HepG2 (cell line): ENCODE measurements at regions not wholly inside any gene's neighbourhood (a gene's known extent, or its start where the extent isn't known, plus 50 kb on each side); places are given as distances from the start of the nearest gene placed in this dataset.

Experiments
- ATAC-seq: fragments of 200-7000 bp; cut with Tn5 transposase; 3 replicates; pipeline ENCODE4 v1.9.1; 2020; ENCODE audit warnings: mild to moderate bottlenecking, moderate library complexity
- BruUV-seq: library from RNA; stranded (reverse); fragments of 400-500 nt; replicated peaks from 2 replicates; lab custom pipeline; 2021; lab: Mats Ljungman, UMichigan
- CTCF ChIA-PET: fragments of 300-600 bp; formaldehyde crosslinking; extraction: SDS; loops from one replicate; lab custom pipeline; 2021; ENCODE audit warnings: low total read pairs, inconsistent platforms, low intra/inter-chr PET ratio; lab: Yijun Ruan, JAX
- POLR2A ChIA-PET: fragments of 350-600 bp; sonication (Branson Sonifier 250); formaldehyde crosslinking; loops from one replicate; lab custom pipeline; 2020; ENCODE audit warnings: antibody characterized with exemption, inconsistent platforms; lab: Yijun Ruan, JAX
- DNase-seq: peaks from one replicate; pipeline ENCODE4 v3.0.0-alpha.2; 2015; ENCODE audit warnings: low spot score
- FAIRE-seq: peaks from 3 replicates; lab custom pipeline; 2011; peaks lifted over from hg19 to GRCh38; lab: Jason Lieb, UNC
- H2AFZ ChIP-seq: one replicate; pipeline ENCODE4 v1.6.1; 2011; ENCODE audit warnings: low read length, inconsistent platforms
- H3K27ac ChIP-seq: fragments of 300-600 bp; 3 replicates; pipeline ENCODE4 v1.8.0; 2011; ENCODE audit warnings: mixed run types, mild to moderate bottlenecking, mixed read lengths, low read length, inconsistent platforms; ENCODE audit not compliant: insufficient read depth; ENCODE audit errors: extremely low read length
- H3K27me3 ChIP-seq, 2 experiments: fragments of 200-600 bp in 1 of 2; 2 replicates in 1 of 2; 3 replicates in 1 of 2; pipeline versions ENCODE4 v1.6.0 to v1.8.0; 2011; ENCODE audit warnings: low read length in 2 of 2, mild to moderate bottlenecking in 2 of 2, moderate library complexity in 2 of 2, inconsistent platforms in 1 of 2; ENCODE audit not compliant: insufficient read depth in 2 of 2, control insufficient read depth in 1 of 2
- H3K36me3 ChIP-seq, 2 experiments: fragments of 200-600 bp in 1 of 2; replicated peaks in 1 of 2; 2 replicates in 1 of 2; 3 replicates in 1 of 2; pipeline versions ENCODE4 v1.5.1 to v1.8.0; 2011; ENCODE audit warnings: low read length in 2 of 2, inconsistent platforms in 1 of 2; ENCODE audit not compliant: insufficient read depth in 2 of 2, control insufficient read depth in 1 of 2
- H3K4me1 ChIP-seq: 2 replicates; pipeline ENCODE4 v1.5.1; 2012; ENCODE audit warnings: low read length, inconsistent platforms; ENCODE audit not compliant: insufficient read depth
- H3K4me2 ChIP-seq: 2 replicates; pipeline ENCODE4 v1.6.0; 2011; ENCODE audit warnings: low read depth, low read length, inconsistent platforms
- H3K4me3 ChIP-seq, 3 experiments: fragments of 200-600 bp in 1 of 3; sonication (generic), shearing (Covaris generic) in 1 of 3; replicated peaks in 1 of 3; 2 replicates each; pipeline ENCODE4 v1.5.1; 2011 to 2016; ENCODE audit warnings: low read length in 3 of 3, inconsistent platforms in 2 of 3, low read depth in 2 of 3, mild to moderate bottlenecking in 2 of 3, control low read depth in 1 of 3, mixed read lengths in 1 of 3; ENCODE audit not compliant: insufficient read depth in 1 of 3
- H3K79me2 ChIP-seq: one replicate; pipeline ENCODE4 v1.6.1; 2011; ENCODE audit warnings: low read length, inconsistent platforms; ENCODE audit not compliant: insufficient read depth
- H3K9ac ChIP-seq: 2 replicates; pipeline ENCODE4 v1.6.0; 2011; ENCODE audit warnings: mild to moderate bottlenecking, low read depth, low read length, inconsistent platforms; ENCODE audit not compliant: insufficient read depth
- H3K9me3 ChIP-seq: 2 replicates; pipeline ENCODE4 v1.5.1; 2012; ENCODE audit warnings: mild to moderate bottlenecking, low read length
- H4K20me1 ChIP-seq: 2 replicates; pipeline ENCODE4 v1.6.0; 2011; ENCODE audit warnings: inconsistent platforms, mild to moderate bottlenecking, low read length, moderate library complexity; ENCODE audit not compliant: insufficient read depth
- BRF2 ChIP-seq: sonication (generic); formaldehyde crosslinking; IDR thresholded peaks from 2 replicates; pipeline ENCODE4 v1.8.1; 2022; ENCODE audit warnings: mild to moderate bottlenecking, missing genetic modification reagents
- HMG20B ChIP-seq: conservative IDR thresholded peaks from 2 replicates; pipeline ENCODE4 v1.6.1; 2016; ENCODE audit warnings: missing genetic modification reagents, missing compliant biosample characterization
- MATR3 ChIP-seq: sonication (generic); formaldehyde crosslinking; IDR thresholded peaks from 2 replicates; pipeline ENCODE4 v1.4.0; 2020; ENCODE audit warnings: missing genetic modification reagents
- U2AF2 ChIP-seq: fragments of 200-400 bp; formaldehyde crosslinking; IDR thresholded peaks from 2 replicates; pipeline ENCODE4 v1.6.1; 2017; ENCODE audit warnings: low read depth, mild to moderate bottlenecking, low read length
- ZBTB20 ChIP-seq: sonication (generic); formaldehyde crosslinking; IDR thresholded peaks from 2 replicates; pipeline ENCODE4 v1.8.1; 2023; ENCODE audit warnings: missing genetic modification reagents, low read depth, mild to moderate bottlenecking, borderline replicate concordance
- ZNF235 ChIP-seq: sonication (generic); formaldehyde crosslinking; IDR thresholded peaks from 2 replicates; pipeline ENCODE4 v1.8.1; 2023; ENCODE audit warnings: mild to moderate bottlenecking, missing genetic modification reagents, borderline replicate concordance
- ZNF264 ChIP-seq: sonication (generic); formaldehyde crosslinking; IDR thresholded peaks from 2 replicates; pipeline ENCODE4 v1.4.0; 2020; ENCODE audit warnings: missing genetic modification reagents
- ZNF616 ChIP-seq: sonication (generic); formaldehyde crosslinking; IDR thresholded peaks from 2 replicates; pipeline ENCODE4 v1.5.0; 2020; ENCODE audit warnings: low read depth, mild to moderate bottlenecking, missing genetic modification reagents
- ZNF747 ChIP-seq: sonication (generic); formaldehyde crosslinking; IDR thresholded peaks from 2 replicates; pipeline ENCODE4 v1.8.1; 2023; ENCODE audit warnings: missing genetic modification reagents, mild to moderate bottlenecking, borderline replicate concordance
- ZNF792 ChIP-seq: IDR thresholded peaks from 2 replicates; pipeline ENCODE4 v1.6.1; 2016
- WGBS: methylation state at CpG from one replicate; pipeline ENCODE4 v1.1.6; 2017; ENCODE audit warnings: low lambda C conversion rate; 5-methylcytosine and 5-hydroxymethylcytosine counted together
- in situ Hi-C: cut with HindIII; loops from 2 replicates; pipeline ENCODE4 v1.10.0; 2017; ENCODE audit warnings: low pct_unique_long_range_greater_than_20kb; ENCODE audit not compliant: extremely low pct_ligation_motif_present
- intact Hi-C: fragments of 100-400 bp; cut with micrococcal nuclease; formaldehyde crosslinking; loops from one replicate; pipeline ENCODE4 v1.10.0; 2022; ENCODE audit not compliant: unreplicated experiment
- TF ChIP-seq, protein P1 (sequence below): sonication (generic); formaldehyde crosslinking; IDR thresholded peaks from 2 replicates; pipeline ENCODE4 v1.4.0; 2020; ENCODE audit warnings: missing genetic modification reagents
- TF ChIP-seq, protein P2 (sequence below): sonication (generic); formaldehyde crosslinking; IDR thresholded peaks from 2 replicates; pipeline ENCODE4 v1.4.0; 2020; ENCODE audit warnings: mild to moderate bottlenecking, missing genetic modification reagents
- TF ChIP-seq, protein P3 (sequence below): sonication (generic); formaldehyde crosslinking; IDR thresholded peaks from 2 replicates; pipeline ENCODE4 v1.9.0; 2021; ENCODE audit warnings: missing genetic modification reagents, borderline replicate concordance

- H2AFZ ChIP-seq, result no peak overlapping the region
- no peaks in the 10 kb centered on the region for H3K9me3 ChIP-seq
- ChIA-PET CTCF (no interaction called here), POLR2A (no interaction called here)
- intact Hi-C loops, result no loop called here
- H3K4me1 ChIP-seq, result no peaks in the 10 kb centered on the region
- DNase-seq (no peak), ATAC-seq (no peak), FAIRE-seq (no peak)
- in situ Hi-C loops, result no loop called here
- no peaks in the 10 kb centered on the region for H3K27me3 ChIP-seq
- no TSS peak for BruUV-seq
- H3K36me3 ChIP-seq, result no peaks in the 10 kb centered on the region
- H4K20me1 ChIP-seq, result no peaks in the 10 kb centered on the region
- H3K27ac ChIP-seq, result no peak overlapping the region
- H3K79me2 ChIP-seq, result no peaks in the 10 kb centered on the region
- 40% methylated on average over 3 of the region's 3 CpGs for WGBS
- no peak overlapping the region for H3K4me3 ChIP-seq
- no peak overlapping the region for H3K4me2 ChIP-seq
- no peak overlapping the region for H3K9ac ChIP-seq
- TF ChIP-seq ZNF616, result no peak
- no peak for TF ChIP-seq ZNF747 (CRISPR knock-in tag)
- TF ChIP-seq, protein P1, sequence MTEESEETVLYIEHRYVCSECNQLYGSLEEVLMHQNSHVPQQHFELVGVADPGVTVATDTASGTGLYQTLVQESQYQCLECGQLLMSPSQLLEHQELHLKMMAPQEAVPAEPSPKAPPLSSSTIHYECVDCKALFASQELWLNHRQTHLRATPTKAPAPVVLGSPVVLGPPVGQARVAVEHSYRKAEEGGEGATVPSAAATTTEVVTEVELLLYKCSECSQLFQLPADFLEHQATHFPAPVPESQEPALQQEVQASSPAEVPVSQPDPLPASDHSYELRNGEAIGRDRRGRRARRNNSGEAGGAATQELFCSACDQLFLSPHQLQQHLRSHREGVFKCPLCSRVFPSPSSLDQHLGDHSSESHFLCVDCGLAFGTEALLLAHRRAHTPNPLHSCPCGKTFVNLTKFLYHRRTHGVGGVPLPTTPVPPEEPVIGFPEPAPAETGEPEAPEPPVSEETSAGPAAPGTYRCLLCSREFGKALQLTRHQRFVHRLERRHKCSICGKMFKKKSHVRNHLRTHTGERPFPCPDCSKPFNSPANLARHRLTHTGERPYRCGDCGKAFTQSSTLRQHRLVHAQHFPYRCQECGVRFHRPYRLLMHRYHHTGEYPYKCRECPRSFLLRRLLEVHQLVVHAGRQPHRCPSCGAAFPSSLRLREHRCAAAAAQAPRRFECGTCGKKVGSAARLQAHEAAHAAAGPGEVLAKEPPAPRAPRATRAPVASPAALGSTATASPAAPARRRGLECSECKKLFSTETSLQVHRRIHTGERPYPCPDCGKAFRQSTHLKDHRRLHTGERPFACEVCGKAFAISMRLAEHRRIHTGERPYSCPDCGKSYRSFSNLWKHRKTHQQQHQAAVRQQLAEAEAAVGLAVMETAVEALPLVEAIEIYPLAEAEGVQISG, result no peak
- TF ChIP-seq, protein P2, sequence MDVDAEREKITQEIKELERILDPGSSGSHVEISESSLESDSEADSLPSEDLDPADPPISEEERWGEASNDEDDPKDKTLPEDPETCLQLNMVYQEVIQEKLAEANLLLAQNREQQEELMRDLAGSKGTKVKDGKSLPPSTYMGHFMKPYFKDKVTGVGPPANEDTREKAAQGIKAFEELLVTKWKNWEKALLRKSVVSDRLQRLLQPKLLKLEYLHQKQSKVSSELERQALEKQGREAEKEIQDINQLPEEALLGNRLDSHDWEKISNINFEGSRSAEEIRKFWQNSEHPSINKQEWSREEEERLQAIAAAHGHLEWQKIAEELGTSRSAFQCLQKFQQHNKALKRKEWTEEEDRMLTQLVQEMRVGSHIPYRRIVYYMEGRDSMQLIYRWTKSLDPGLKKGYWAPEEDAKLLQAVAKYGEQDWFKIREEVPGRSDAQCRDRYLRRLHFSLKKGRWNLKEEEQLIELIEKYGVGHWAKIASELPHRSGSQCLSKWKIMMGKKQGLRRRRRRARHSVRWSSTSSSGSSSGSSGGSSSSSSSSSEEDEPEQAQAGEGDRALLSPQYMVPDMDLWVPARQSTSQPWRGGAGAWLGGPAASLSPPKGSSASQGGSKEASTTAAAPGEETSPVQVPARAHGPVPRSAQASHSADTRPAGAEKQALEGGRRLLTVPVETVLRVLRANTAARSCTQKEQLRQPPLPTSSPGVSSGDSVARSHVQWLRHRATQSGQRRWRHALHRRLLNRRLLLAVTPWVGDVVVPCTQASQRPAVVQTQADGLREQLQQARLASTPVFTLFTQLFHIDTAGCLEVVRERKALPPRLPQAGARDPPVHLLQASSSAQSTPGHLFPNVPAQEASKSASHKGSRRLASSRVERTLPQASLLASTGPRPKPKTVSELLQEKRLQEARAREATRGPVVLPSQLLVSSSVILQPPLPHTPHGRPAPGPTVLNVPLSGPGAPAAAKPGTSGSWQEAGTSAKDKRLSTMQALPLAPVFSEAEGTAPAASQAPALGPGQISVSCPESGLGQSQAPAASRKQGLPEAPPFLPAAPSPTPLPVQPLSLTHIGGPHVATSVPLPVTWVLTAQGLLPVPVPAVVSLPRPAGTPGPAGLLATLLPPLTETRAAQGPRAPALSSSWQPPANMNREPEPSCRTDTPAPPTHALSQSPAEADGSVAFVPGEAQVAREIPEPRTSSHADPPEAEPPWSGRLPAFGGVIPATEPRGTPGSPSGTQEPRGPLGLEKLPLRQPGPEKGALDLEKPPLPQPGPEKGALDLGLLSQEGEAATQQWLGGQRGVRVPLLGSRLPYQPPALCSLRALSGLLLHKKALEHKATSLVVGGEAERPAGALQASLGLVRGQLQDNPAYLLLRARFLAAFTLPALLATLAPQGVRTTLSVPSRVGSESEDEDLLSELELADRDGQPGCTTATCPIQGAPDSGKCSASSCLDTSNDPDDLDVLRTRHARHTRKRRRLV (CRISPR knock-in tag), result no peak
- no peak for TF ChIP-seq ZNF264
- TF ChIP-seq ZNF235 (CRISPR knock-in tag), result no peak
- TF ChIP-seq, protein P3, sequence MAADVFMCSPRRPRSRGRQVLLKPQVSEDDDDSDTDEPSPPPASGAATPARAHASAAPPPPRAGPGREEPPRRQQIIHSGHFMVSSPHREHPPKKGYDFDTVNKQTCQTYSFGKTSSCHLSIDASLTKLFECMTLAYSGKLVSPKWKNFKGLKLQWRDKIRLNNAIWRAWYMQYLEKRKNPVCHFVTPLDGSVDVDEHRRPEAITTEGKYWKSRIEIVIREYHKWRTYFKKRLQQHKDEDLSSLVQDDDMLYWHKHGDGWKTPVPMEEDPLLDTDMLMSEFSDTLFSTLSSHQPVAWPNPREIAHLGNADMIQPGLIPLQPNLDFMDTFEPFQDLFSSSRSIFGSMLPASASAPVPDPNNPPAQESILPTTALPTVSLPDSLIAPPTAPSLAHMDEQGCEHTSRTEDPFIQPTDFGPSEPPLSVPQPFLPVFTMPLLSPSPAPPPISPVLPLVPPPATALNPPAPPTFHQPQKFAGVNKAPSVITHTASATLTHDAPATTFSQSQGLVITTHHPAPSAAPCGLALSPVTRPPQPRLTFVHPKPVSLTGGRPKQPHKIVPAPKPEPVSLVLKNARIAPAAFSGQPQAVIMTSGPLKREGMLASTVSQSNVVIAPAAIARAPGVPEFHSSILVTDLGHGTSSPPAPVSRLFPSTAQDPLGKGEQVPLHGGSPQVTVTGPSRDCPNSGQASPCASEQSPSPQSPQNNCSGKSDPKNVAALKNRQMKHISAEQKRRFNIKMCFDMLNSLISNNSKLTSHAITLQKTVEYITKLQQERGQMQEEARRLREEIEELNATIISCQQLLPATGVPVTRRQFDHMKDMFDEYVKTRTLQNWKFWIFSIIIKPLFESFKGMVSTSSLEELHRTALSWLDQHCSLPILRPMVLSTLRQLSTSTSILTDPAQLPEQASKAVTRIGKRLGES (CRISPR knock-in tag), result no peak
- TF ChIP-seq ZNF792 (CRISPR knock-in tag), result no peak
- TF ChIP-seq BRF2 (CRISPR knock-in tag), result no peak
- TF ChIP-seq U2AF2, result no peak
- TF ChIP-seq HMG20B (CRISPR knock-in tag), result no peak
- TF ChIP-seq ZBTB20, result no peak
- no peak for TF ChIP-seq MATR3 (CRISPR knock-in tag)
These were observed 384.7 kb downstream of the FIGN start for GRCh38 chr2:163351143-163351542.
